ENCODE measurements at regions not wholly inside any gene's neighbourhood (a gene's known extent, or its start where the extent isn't known, plus 50 kb on each side); places are given as distances from the start of the nearest gene placed in this dataset.
"Not testable (repeated sequence)": the region's sequence is repeated elsewhere in the genome, so short reads cannot be mapped to it uniquely, and the experiment has no call there.

DNA sequence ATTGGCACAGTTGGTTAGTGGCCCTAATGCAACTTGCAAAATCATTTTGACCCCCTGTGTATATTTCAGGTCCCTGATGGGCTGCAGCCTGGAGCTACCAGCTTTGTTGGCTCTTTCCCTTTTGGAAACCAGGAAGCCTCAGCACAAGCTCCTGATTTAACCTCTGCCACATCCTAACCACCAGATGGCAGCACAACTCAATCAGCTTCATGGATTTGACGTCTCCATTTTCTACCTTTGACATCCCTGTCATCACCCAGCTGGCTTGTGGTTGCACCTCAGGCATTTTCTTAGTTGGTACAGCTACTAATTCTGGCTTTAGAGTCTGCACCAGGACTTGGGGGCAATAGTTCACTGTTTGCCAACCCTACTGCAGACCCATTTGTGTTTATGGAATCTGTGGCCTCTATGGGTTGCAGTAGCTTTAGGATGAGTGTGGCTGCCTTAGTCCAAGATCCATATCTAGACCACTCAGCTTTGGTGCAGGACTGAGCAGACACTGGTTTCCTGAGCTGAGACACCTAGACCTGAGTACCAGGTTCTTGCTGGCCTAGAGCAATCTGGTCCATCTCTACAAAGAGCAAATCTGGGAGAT, 456.2 kb downstream of the REEP3 start:
- Mint-ChIP-seq H3K4me3 (no peak overlapping the region), H3K4me1 (no peaks in the 10 kb centered on the region), H3K27ac (no peak overlapping the region), H3K9me3 (no peaks in the 10 kb centered on the region), H3K36me3 (no peaks in the 10 kb centered on the region), H3K27me3 (no peaks in the 10 kb centered on the region)
- peak; percentile 10 for DNase-seq

DNA sequence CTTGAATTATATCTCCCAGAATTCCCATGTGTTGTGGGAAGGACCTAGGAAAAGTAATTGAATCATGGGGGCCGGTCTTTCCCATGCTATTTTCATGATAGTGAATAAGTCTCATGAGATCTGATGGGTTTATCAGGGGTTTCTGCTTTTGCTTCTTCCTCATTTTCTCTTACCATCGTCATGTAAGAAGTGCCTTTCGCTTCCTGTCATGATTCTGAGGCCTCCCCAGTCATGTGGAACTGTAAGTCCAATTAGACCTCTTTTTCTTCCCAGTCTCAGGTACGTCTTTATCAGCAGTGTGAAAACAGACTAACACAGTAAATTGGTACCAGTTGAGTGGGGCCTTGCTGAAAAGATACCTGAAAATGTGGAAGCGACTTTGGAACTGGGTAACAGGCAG, 459.7 kb downstream of the REEP3 start:
- not testable (repeated sequence) for H3K27me3 Mint-ChIP-seq, DNase-seq, H3K27ac Mint-ChIP-seq, H3K4me3 Mint-ChIP-seq, H3K9me3 Mint-ChIP-seq, H3K36me3 Mint-ChIP-seq, H3K4me1 Mint-ChIP-seq

- H3K4me3 Mint-ChIP-seq, H3K27ac Mint-ChIP-seq, DNase-seq, H3K4me1 Mint-ChIP-seq, H3K9me3 Mint-ChIP-seq, H3K27me3 Mint-ChIP-seq, H3K36me3 Mint-ChIP-seq: not testable (repeated sequence)
These were observed 462.9 kb downstream of the REEP3 start for GRCh38 chr10:63984061-63984460.

GRCh38 chr10:63986536-63986935, 465.3 kb downstream of the REEP3 start:
- H3K27ac Mint-ChIP-seq: no peak overlapping the region
- no peak for DNase-seq
- H3K36me3 Mint-ChIP-seq: no peaks in the 10 kb centered on the region
- no peaks in the 10 kb centered on the region for H3K9me3 Mint-ChIP-seq
- H3K4me1 Mint-ChIP-seq: no peaks in the 10 kb centered on the region
- H3K27me3 Mint-ChIP-seq: no peaks in the 10 kb centered on the region
- H3K4me3 Mint-ChIP-seq: no peak overlapping the region

DNA sequence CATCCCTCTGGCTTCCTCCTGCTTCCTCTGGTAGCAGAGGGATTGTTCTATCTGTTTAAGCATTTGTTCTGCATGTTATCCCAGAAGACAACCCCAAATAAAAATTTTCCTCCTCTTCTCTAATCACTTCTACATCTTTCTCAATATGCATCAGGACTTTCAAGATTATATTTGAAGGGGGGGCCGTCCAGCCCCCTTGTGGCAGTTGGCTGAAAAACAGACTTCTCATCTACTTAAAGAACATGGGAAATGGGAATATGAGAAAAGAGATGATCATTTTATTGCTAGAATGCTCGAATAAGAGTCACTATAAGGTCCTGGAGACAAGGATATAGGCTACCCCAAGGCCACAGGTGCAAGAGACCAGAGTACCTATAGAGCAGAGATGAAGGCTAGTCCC, 466.0 kb downstream of the REEP3 start:
- Mint-ChIP-seq H3K36me3 (no peaks in the 10 kb centered on the region), H3K27me3 (no peaks in the 10 kb centered on the region), H3K4me1 (no peaks in the 10 kb centered on the region), H3K4me3 (no peak overlapping the region), H3K27ac (no peak overlapping the region), H3K9me3 (no peaks in the 10 kb centered on the region)
- no peak for DNase-seq

GRCh38 chr10:63994371-63994770, 473.2 kb downstream of the REEP3 start:
- Mint-ChIP-seq H3K36me3 (no peaks in the 10 kb centered on the region), H3K27ac (no peak overlapping the region), H3K4me3 (no peak overlapping the region), H3K9me3 (peaks cover 1% of the 10 kb centered on the region), H3K4me1 (no peaks in the 10 kb centered on the region), H3K27me3 (no peaks in the 10 kb centered on the region)
- no peak for DNase-seq

DNA sequence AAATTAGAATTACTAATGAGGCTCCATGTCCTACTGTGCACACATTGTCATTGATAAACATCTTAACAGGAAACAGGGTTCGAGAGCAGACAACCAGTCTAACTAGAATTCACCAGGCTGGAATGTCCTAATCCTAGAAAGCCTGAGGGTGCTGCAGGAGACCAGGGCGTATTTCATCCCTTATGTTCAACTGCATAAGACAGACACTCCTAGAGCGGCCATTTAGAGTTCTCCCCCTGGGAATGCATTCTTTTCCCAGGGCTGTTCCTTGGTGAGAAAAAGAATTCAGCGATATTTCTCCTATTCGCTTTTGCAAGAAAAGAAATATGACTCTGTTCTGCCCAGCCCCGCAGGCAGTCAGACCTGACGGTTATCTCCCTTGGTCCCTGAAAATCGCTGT, 486.0 kb downstream of the REEP3 start:
- Mint-ChIP-seq H3K9me3 (peaks cover 10% of the 10 kb centered on the region), H3K36me3 (no peaks in the 10 kb centered on the region), H3K4me3 (no peak overlapping the region), H3K27me3 (peaks cover 1% of the 10 kb centered on the region), H3K27ac (no peak overlapping the region), H3K4me1 (no peaks in the 10 kb centered on the region)
- no peak for DNase-seq

DNA sequence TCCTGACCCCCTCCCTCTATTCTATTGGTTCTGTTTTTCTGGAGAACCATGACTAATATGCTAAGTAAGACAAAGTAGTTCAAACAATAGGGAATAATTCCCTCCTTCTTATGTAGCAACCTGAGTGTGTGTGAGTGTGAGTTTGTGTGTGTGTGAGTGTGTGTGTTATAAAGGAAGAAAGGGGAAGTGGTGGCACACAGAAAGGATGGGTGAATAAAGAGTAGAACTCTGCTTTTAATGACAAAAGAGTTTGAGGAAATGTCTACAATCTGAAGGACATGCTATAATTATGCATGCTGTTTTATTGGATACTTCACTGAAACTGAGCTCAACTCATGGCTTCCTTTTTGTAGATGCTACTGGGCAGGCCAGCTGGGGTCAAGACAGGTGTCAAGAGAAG, 489.5 kb downstream of the REEP3 start:
- DNase-seq: no peak
- H3K36me3 Mint-ChIP-seq: no peaks in the 10 kb centered on the region
- H3K27ac Mint-ChIP-seq: no peak overlapping the region
- no peaks in the 10 kb centered on the region for H3K4me1 Mint-ChIP-seq
- H3K4me3 Mint-ChIP-seq: no peak overlapping the region
- H3K27me3 Mint-ChIP-seq: peaks cover 3% of the 10 kb centered on the region
- H3K9me3 Mint-ChIP-seq: peaks cover 10% of the 10 kb centered on the region

DNA sequence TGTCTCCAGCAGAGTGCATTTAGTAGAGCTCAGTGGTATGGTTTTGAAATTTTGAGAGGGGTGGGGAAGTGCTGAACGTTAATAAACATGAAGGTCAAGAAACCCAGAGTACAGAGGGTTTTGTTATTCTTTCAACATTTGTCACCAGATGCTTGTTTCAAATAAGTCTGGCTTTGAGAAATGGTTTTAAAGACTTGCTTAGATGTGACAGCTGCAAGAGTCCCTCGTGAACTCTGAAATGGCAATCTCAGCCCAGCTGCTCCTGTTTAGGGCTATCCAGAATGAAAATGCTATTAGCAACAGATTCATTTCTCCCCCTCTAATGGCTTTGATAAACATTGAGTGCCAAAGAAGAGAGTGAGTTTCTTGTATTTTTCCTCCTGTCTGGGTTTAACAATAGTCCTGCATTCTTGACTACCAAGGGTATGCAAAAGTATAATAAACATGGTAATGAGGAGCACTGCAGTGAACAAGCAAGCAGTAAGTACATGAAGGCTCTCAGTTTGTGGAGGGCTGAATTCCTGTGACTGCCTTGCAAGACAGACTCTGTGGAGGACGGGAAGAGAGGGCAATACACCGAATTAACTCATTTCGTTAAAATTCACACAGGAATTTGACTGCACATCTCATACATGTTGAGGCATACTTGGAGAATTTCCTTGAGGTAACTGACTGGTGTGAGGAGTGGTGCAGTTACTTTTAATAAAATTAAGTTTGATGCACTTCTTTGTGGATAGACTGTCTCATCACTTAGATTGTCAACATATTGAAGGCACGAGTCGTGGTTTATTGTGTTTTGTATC, 490.9 kb downstream of the REEP3 start:
- peaks cover 3% of the 10 kb centered on the region for H3K27me3 Mint-ChIP-seq
- H3K4me1 Mint-ChIP-seq: no peaks in the 10 kb centered on the region
- no peak overlapping the region for H3K4me3 Mint-ChIP-seq
- no peak overlapping the region for H3K27ac Mint-ChIP-seq
- DNase-seq: no peak
- peaks cover 2% of the 10 kb centered on the region for H3K9me3 Mint-ChIP-seq
- H3K36me3 Mint-ChIP-seq: no peaks in the 10 kb centered on the region

DNA sequence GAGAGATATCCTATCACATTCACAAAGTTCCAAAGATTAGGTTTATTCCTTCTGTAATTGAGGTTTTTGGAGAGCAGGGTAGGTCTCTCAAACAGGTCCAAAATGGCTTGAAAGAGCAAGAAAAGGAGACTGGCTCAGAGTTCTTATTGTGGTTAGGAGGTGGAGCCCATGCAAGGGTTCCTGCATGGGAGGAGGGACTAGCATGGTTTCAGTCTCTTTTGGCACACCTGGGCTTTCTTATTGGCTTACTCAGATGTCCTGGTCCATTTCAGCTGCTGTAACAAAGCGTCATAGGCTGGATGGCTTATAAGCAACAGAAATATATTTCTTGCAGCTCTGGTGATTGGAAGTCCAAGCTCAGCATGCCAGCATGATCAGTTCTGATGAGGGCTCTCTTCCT, 493.1 kb downstream of the REEP3 start:
- H3K4me3 Mint-ChIP-seq: no peak overlapping the region
- no peaks in the 10 kb centered on the region for H3K9me3 Mint-ChIP-seq
- peaks cover 3% of the 10 kb centered on the region for H3K27me3 Mint-ChIP-seq
- H3K27ac Mint-ChIP-seq: no peak overlapping the region
- DNase-seq: no peak
- H3K4me1 Mint-ChIP-seq: no peaks in the 10 kb centered on the region
- no peaks in the 10 kb centered on the region for H3K36me3 Mint-ChIP-seq

DNA sequence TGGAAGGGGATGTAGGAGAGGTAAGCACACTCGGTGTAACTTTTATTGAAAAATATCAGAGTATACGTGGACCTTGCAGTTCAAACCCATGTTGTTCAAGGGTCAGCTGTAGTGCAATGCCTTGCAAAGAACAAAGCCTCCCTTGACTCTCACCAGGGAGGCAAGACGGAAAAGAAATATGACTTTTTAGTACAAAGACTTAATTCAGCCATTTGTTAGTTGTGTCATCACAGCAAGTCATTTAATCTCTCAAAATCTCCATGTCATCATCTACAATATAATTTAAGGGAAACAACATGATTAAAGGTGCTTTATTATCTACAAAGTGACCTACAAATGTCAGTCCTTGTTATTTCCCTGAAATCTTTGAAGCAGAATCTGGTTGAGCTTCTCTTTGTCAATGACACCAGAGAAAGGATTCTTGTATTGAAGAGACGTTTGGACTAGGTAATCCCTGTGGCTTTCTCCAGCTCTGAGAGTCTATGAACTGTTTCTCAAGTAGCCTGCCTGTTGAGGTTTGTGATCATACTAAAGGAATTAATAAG, 502.8 kb downstream of the REEP3 start:
- H3K27ac Mint-ChIP-seq: no peak overlapping the region

DNA sequence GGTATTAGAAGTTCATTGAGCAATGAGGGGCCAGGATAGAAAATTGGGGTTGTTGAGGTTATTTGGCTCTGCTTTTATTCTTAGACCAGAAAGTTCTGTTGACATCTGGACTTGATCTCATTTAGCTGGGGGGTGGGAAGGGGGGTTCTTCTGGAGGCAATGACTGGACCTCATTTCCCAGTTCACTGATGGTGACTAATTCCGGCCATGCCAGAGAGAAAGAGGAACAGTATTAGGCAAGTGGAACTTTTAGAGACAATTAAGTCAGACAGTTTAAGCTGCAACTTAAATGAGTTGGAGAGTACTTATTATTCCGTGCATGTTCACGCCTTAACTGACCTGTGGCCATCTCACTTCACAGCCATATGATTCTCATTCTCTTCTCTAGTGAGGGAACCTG, 512.5 kb downstream of the REEP3 start:
- DNase-seq: no peak
- Mint-ChIP-seq H3K27me3 (peaks cover 18% of the 10 kb centered on the region), H3K4me1 (no peaks in the 10 kb centered on the region), H3K4me3 (no peak overlapping the region), H3K27ac (no peak overlapping the region), H3K9me3 (no peaks in the 10 kb centered on the region), H3K36me3 (no peaks in the 10 kb centered on the region)

More for the DNA sequence above, 502.8 kb downstream of the REEP3 start:
- H3K4me1 Mint-ChIP-seq: no peaks in the 10 kb centered on the region
- H3K27me3 Mint-ChIP-seq: peaks cover 5% of the 10 kb centered on the region
- no peak overlapping the region for H3K4me3 Mint-ChIP-seq
- H3K9me3 Mint-ChIP-seq: peaks cover 2% of the 10 kb centered on the region
- H3K36me3 Mint-ChIP-seq: no peaks in the 10 kb centered on the region
- no peak for DNase-seq

- Mint-ChIP-seq H3K27me3 (peaks cover 22% of the 10 kb centered on the region), H3K36me3 (no peaks in the 10 kb centered on the region), H3K27ac (no peak overlapping the region), H3K4me1 (peaks cover 6% of the 10 kb centered on the region), H3K4me3 (no peak overlapping the region), H3K9me3 (no peaks in the 10 kb centered on the region)
- DNase-seq: no peak
These were observed 515.2 kb downstream of the REEP3 start for GRCh38 chr10:64036321-64036930.

GRCh38 chr10:64037071-64037661, 516.0 kb downstream of the REEP3 start:
- H3K4me1 Mint-ChIP-seq: peaks cover 6% of the 10 kb centered on the region
- H3K27me3 Mint-ChIP-seq: peaks cover 22% of the 10 kb centered on the region
- H3K27ac Mint-ChIP-seq: no peak overlapping the region
- H3K36me3 Mint-ChIP-seq: no peaks in the 10 kb centered on the region
- H3K9me3 Mint-ChIP-seq: no peaks in the 10 kb centered on the region
- no peak for DNase-seq
- H3K4me3 Mint-ChIP-seq: no peak overlapping the region

- DNase-seq: no peak
- Mint-ChIP-seq H3K4me1 (peaks cover 6% of the 10 kb centered on the region), H3K9me3 (no peaks in the 10 kb centered on the region), H3K27me3 (peaks cover 22% of the 10 kb centered on the region), H3K36me3 (no peaks in the 10 kb centered on the region), H3K4me3 (no peak overlapping the region), H3K27ac (no peak overlapping the region)
These were observed 516.9 kb downstream of the REEP3 start for GRCh38 chr10:64038107-64038506.
